CD1c-positive myeloid dendritic cell (primary cell): ENCODE measurements at regions not wholly inside any gene's neighbourhood (a gene's known extent, or its start where the extent isn't known, plus 50 kb on each side); places are given as distances from the start of the nearest gene placed in this dataset.
"Not testable (repeated sequence)": the region's sequence is repeated elsewhere in the genome, so short reads cannot be mapped to it uniquely, and the experiment has no call there.

Experiments used
- DNase-seq: peaks from one replicate; pipeline ENCODE4 v3.0.0-alpha.2; 2016; ENCODE audit errors: extremely low spot score

DNA sequence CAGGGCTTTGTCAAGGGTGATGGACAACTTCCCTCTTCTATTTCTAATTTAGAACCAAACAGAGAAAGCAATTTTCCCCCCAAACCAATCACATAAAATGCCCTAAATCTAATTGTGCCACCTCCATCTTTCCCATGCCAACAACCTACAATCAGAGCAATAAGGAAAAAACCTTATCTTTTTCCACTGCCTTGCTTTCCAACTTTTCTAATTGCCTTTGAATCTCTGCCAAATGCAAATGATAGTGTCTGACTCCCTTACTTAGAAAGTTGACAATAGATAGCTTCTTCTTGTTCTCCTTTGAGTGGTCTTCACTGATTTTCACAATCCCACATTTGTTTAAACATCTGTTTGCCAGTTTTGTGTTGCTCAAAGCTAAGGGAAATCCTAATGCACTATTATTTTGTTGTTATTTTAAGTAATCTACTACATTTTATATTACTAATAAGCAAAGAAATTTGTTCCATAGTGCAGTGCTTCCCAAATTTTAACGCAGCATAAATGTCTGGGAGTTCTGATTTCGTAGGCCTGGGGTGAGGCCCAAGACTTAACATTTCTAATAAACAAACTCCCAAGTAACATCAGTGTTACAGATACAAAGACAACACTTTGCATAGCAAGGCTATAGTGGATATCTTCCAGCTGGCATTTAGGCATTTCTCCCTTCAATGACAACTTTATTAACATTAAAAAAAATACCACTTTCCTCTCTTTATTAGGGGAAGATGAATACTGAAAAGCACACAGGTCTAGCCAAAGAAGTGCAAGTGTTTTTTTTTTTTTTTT lies 696.3 kb upstream of the USP15 start:
- no peak for DNase-seq

DNA sequence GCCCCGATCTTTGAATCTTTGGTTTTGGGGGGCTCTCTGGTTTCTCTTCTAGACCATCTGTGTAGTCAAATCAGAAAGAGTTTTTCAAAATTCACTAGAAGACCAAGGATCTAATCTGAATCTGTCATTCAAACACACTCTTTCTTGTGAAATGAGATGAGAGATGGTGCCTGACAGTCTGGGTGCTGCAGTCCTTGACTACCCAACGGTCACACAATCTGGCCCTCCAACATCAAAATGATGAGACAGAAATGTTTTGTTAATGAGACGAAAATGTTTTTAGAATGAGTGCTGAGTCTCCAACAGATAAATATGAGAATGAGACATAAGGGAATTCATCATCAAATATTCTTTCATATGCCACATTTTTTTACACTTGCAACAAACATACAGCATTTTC lies 695.7 kb upstream of the USP15 start:
- DNase-seq, result no peak

GRCh38 chr12:61566183-61566582 lies 694.0 kb upstream of the USP15 start:
- DNase-seq, result no peak

- no peak for DNase-seq
Observed at GRCh38 chr12:61574339-61574738, 685.9 kb upstream of the USP15 start.

DNA sequence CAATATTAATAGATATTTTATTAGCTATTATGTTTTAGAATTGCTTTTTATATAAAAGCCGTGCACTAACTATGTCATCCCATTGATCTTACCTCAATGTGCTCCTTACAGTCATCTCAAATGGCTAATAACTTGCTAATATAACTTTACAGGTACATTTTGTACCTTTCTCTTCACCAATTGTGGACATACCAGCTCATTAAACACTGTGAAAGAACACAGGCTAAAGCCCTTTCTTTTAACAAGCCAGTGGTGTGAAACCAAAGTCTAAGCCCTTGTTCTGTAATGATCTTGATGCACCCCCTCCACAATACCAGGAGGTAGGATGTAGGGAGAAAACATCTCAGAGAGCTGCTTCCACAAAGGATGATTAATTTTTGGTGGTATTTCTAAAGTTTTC lies 675.3 kb upstream of the USP15 start:
- DNase-seq, result no peak

DNA sequence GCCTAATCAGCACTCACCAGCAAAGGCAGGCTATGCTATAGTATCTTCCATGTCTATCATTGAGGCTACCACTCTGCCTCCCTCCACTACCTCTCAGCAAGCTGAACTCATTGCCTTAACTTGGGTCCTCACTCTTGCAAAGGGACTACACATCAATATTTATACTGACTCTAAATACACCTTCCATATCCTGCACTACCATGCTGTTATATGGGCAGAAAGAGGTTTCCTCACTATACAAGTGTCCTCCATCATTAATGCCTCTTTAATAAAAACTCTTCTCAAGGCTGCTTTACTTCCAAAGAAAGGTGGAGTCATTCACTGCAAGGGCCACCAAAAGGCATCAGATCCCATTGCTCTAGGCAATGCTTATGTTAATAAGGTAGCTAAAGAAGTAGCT lies 669.3 kb upstream of the USP15 start:
- not testable (repeated sequence) for DNase-seq

GRCh38 chr12:61610143-61610542 lies 650.1 kb upstream of the USP15 start:
- DNase-seq, result no peak

GRCh38 chr12:61629702-61630101 lies 630.5 kb upstream of the USP15 start:
- no peak for DNase-seq

GRCh38 chr12:61646639-61647038 lies 613.6 kb upstream of the USP15 start:
- DNase-seq, result no peak

- DNase-seq, result no peak
Observed at GRCh38 chr12:61647566-61647965, 612.6 kb upstream of the USP15 start.

- no peak for DNase-seq
Observed at GRCh38 chr12:61652265-61652664, 607.9 kb upstream of the USP15 start.

GRCh38 chr12:61654698-61655097 lies 605.5 kb upstream of the USP15 start:
- peak; percentile 5 for DNase-seq

DNA sequence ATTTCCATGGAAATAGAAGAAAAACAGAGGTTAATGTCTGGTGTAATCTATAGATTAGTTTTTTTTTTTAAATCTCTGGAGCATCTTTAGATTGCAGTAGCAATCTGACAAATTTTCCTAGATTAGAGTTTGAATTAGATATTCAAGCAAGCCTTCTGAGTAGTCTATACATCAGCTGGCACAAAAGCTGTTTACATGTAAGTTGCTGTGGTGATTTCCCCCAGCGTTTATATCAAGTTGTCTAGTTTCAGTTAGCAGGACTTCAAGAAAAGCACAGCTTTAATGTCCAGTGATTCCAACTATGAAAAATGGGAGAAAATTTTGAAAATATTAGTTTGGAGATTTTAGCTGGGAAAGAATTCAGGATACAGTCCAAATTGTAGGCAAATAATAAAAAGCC lies 605.0 kb upstream of the USP15 start:
- no peak for DNase-seq

GRCh38 chr12:61667676-61668075 lies 592.5 kb upstream of the USP15 start:
- no peak for DNase-seq

DNA sequence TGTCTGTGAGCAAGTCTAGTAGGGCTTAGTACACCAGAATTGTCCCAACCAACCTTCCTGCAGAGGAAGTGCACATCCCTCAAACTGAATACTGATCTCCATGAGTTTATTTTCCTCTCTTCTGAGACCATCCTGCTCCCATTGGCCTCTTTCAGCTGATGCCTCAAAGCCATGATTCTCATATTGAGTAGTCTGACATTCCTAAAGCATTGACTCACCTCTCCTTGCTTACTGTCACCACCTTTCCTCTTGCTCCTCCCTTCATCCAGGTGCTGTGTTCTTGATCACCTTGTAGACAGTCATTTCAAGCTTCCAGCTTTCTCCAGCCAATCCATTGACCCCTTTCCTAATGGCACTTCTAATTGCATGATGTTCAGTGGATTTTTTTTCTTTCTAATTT lies 583.7 kb upstream of the USP15 start:
- no peak for DNase-seq

DNA sequence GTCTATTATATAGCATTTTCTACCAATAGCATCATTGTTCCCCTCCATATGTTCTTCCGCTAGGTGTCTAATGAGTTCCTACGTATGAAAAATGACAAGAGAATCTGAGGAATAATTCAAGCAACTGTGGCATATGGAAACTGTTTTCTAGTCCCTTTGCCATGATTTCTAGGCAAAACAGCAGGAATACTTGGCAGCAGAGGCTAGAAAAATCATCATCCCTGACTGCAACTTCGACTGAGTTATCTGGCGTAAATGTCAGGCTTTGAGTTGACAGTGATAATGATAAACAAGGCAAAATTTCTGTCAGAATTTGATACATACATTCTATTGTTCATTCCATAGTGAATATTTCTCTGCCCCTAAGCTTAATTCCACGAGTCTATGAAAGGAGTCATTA lies 572.8 kb upstream of the USP15 start:
- DNase-seq, result no peak

- no peak for DNase-seq
Observed at GRCh38 chr12:61694214-61694613, 566.0 kb upstream of the USP15 start.

GRCh38 chr12:61701471-61701870 lies 558.7 kb upstream of the USP15 start:
- DNase-seq, result no peak

- no peak for DNase-seq
Observed at GRCh38 chr12:61706783-61707182, 553.4 kb upstream of the USP15 start.

GRCh38 chr12:61713121-61713520 lies 547.1 kb upstream of the USP15 start:
- DNase-seq, result peak; percentile 6

DNA sequence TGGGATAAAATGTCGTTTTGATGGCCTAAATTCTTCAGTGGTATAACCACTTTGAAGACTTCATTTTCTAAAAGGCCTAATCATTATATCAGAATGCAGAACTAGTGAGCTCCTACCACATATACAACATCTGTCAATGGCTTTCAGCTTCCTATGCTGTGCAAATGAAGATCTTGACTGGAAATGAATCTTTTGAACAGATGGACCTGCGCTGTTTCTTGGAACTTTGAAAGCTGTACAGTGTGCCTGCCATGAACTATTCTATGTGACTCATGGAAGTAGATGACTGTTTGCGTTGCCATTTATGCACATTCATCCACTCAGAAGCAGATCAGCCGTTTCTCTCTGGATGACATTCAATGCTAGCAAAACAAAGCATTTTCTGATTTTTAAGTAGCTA lies 542.2 kb upstream of the USP15 start:
- DNase-seq, result no peak

GRCh38 chr12:61739925-61740324 lies 520.3 kb upstream of the USP15 start:
- no peak for DNase-seq

DNA sequence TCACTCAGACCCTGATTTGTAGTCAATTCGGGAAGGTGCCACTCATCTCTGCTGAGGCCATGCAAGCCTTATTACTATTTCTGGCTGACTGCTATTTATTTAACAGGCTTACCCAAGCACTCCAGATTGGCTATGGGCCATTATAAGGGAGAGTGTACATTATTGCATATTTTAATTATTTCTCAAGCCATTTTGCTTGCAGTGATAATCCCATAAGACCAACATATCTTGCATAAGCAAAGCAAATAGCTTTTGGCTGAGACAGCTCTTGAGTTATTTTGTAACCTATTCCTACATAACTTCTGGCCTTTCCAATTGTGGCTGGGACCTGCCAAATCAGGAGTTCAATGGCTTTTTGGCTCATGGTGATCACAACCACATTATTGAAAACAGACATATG lies 509.6 kb upstream of the USP15 start:
- DNase-seq, result no peak

- no peak for DNase-seq
Observed at GRCh38 chr12:61754214-61754613, 506.0 kb upstream of the USP15 start.
